ENCODE measurements at regions not wholly inside any gene's neighbourhood (a gene's known extent, or its start where the extent isn't known, plus 50 kb on each side); places are given as distances from the start of the nearest gene placed in this dataset.

- H3K4me1 Mint-ChIP-seq (ENCODE audit: low read depth): peaks cover 6% of the 10 kb centered on the region
- H3K9me3 ChIP-seq (ENCODE audit: control insufficient read depth in 1 of 2, insufficient read depth in 1 of 2, low read length in 2 of 2): no peaks in the 10 kb centered on the region
- H3K36me3 Mint-ChIP-seq (ENCODE audit: low read depth): no peaks in the 10 kb centered on the region
- no peak for ATAC-seq (ENCODE audit: poor library complexity)
- H3K27me3 ChIP-seq (ENCODE audit: control insufficient read depth in 1 of 2, insufficient read depth in 2 of 2, low read length in 2 of 2): no peaks in the 10 kb centered on the region
- H3K27ac ChIP-seq (ENCODE audit: low read depth in 1 of 2, low read length in 2 of 2): no peak overlapping the region
- H3K4me3 Mint-ChIP-seq: no peak overlapping the region
- no peaks in the 10 kb centered on the region for H3K4me1 ChIP-seq (ENCODE audit: insufficient read depth, low read length)
- POLR2A ChIA-PET: no interaction called here
- CTCF ChIA-PET: no interaction called here
- no peaks in the 10 kb centered on the region for H3K36me3 ChIP-seq (ENCODE audit: insufficient read depth, low read length)
- H3K27ac Mint-ChIP-seq: no peak overlapping the region
- H3K4me3 ChIP-seq (ENCODE audit: low read length): no peak overlapping the region
- H3K27me3 Mint-ChIP-seq: no peaks in the 10 kb centered on the region
- intact Hi-C loops (cut with DNase I, micrococcal nuclease): no loop called here
- no peak for TF ChIP-seq CTCF (IDR thresholded peaks at IDR 0.05)
- H3K9me3 Mint-ChIP-seq: no peaks in the 10 kb centered on the region
- DNase-seq: no peak
Observed at GRCh38 chr1:98398649-98399048, 262.9 kb upstream of the SNX7 start.

GRCh38 chr1:98398092-98398491 is 263.4 kb upstream of the SNX7 start:
- H3K9me3 Mint-ChIP-seq: no peaks in the 10 kb centered on the region
- no peaks in the 10 kb centered on the region for H3K36me3 ChIP-seq (ENCODE audit: insufficient read depth, low read length)
- H3K4me3 ChIP-seq (ENCODE audit: low read length): no peak overlapping the region
- H3K36me3 Mint-ChIP-seq (ENCODE audit: low read depth): no peaks in the 10 kb centered on the region
- H3K4me3 Mint-ChIP-seq: no peak overlapping the region
- DNase-seq (no peak), ATAC-seq (ENCODE audit: poor library complexity) (no peak)
- intact Hi-C loops (cut with DNase I, micrococcal nuclease): no loop called here
- TF ChIP-seq CTCF (IDR thresholded peaks at IDR 0.05): no peak
- H3K27me3 Mint-ChIP-seq: no peaks in the 10 kb centered on the region
- POLR2A ChIA-PET: no interaction called here
- no peak overlapping the region for H3K27ac Mint-ChIP-seq
- peaks cover 4% of the 10 kb centered on the region for H3K4me1 Mint-ChIP-seq (ENCODE audit: low read depth)
- no peaks in the 10 kb centered on the region for H3K4me1 ChIP-seq (ENCODE audit: insufficient read depth, low read length)
- no peaks in the 10 kb centered on the region for H3K9me3 ChIP-seq (ENCODE audit: control insufficient read depth in 1 of 2, insufficient read depth in 1 of 2, low read length in 2 of 2)
- no peak overlapping the region for H3K27ac ChIP-seq (ENCODE audit: low read depth in 1 of 2, low read length in 2 of 2)
- no peaks in the 10 kb centered on the region for H3K27me3 ChIP-seq (ENCODE audit: control insufficient read depth in 1 of 2, insufficient read depth in 2 of 2, low read length in 2 of 2)
- CTCF ChIA-PET: no interaction called here

- Histone ChIP-seq H3K36me3 (ENCODE audit: insufficient read depth, low read length) (no peaks in the 10 kb centered on the region), H3K4me3 (ENCODE audit: low read length) (no peak overlapping the region), H3K9me3 (ENCODE audit: control insufficient read depth in 1 of 2, insufficient read depth in 1 of 2, low read length in 2 of 2) (no peaks in the 10 kb centered on the region), H3K27ac (ENCODE audit: low read depth in 1 of 2, low read length in 2 of 2) (no peak overlapping the region), H3K27me3 (ENCODE audit: control insufficient read depth in 1 of 2, insufficient read depth in 2 of 2, low read length in 2 of 2) (no peaks in the 10 kb centered on the region), H3K4me1 (ENCODE audit: insufficient read depth, low read length) (peaks cover 7% of the 10 kb centered on the region)
- Mint-ChIP-seq H3K36me3 (ENCODE audit: low read depth) (no peaks in the 10 kb centered on the region), H3K4me1 (ENCODE audit: low read depth) (peaks cover under 1% of the 10 kb centered on the region), H3K9me3 (no peaks in the 10 kb centered on the region), H3K27ac (no peak overlapping the region), H3K4me3 (no peak overlapping the region), H3K27me3 (no peaks in the 10 kb centered on the region)
- TF ChIP-seq CTCF (IDR thresholded peaks at IDR 0.05): no peak
- ATAC-seq (ENCODE audit: poor library complexity) (no peak), DNase-seq (no peak)
- ChIA-PET POLR2A (no interaction called here), CTCF (no interaction called here)
- intact Hi-C loops (cut with DNase I, micrococcal nuclease): no loop called here
Observed at GRCh38 chr1:98393719-98394118, 267.8 kb upstream of the SNX7 start.

Measured in CD4-positive, alpha-beta T cell (primary cell).